Activated CD4-positive, alpha-beta T cell treated with anti-CD3 and anti-CD28 coated beads, Interleukin-2, amount 10 ng/mL, durations not matched to agents 7 days and 5 days (primary cell): ENCODE measurements at regions not wholly inside any gene's neighbourhood (a gene's known extent, or its start where the extent isn't known, plus 50 kb on each side); places are given as distances from the start of the nearest gene placed in this dataset.

Experiments
- CTCF ChIA-PET: fragments of 350-600 bp; sonication (Branson Sonifier 250); formaldehyde crosslinking; loops from one replicate; lab custom pipeline; 2021; ENCODE audit warnings: antibody characterized with exemption; lab: Charles Lee
- POLR2A ChIA-PET: fragments of 350-600 bp; sonication (Branson Sonifier 250); formaldehyde crosslinking; loops from one replicate; lab custom pipeline; 2021; ENCODE audit warnings: antibody characterized with exemption; lab: Charles Lee
- DNase-seq: peaks from one replicate; pipeline ENCODE4 v3.0.0-alpha.2; 2020
- H3K27ac Mint-ChIP-seq: one replicate; pipeline ENCODE4 v1.8.0; 2021; ENCODE audit warnings: mild to moderate bottlenecking, moderate library complexity, mixed read lengths
- H3K27me3 Mint-ChIP-seq: one replicate; pipeline ENCODE4 v1.8.0; 2021; ENCODE audit warnings: mixed read lengths
- H3K36me3 Mint-ChIP-seq: one replicate; pipeline ENCODE4 v1.8.0; 2021; ENCODE audit warnings: low read depth, mixed read lengths
- H3K4me1 Mint-ChIP-seq: one replicate; pipeline ENCODE4 v1.8.0; 2021; ENCODE audit warnings: mixed read lengths
- H3K4me3 Mint-ChIP-seq: one replicate; pipeline ENCODE4 v1.8.0; 2021; ENCODE audit warnings: mild to moderate bottlenecking, moderate library complexity, mixed read lengths
- H3K9me3 Mint-ChIP-seq: one replicate; pipeline ENCODE4 v1.8.0; 2021; ENCODE audit warnings: mixed read lengths

GRCh38 chr5:125409861-125410536 lies 663.6 kb upstream of the ZNF608 start:
- H3K4me3 Mint-ChIP-seq = no peak overlapping the region
- H3K27ac Mint-ChIP-seq = no peak overlapping the region
- no peaks in the 10 kb centered on the region for H3K36me3 Mint-ChIP-seq
- H3K27me3 Mint-ChIP-seq = no peaks in the 10 kb centered on the region
- H3K9me3 Mint-ChIP-seq = no peaks in the 10 kb centered on the region
- ChIA-PET CTCF (no interaction called here), POLR2A (interaction anchor here (0.7 kb wide), 1 partner anchor 209 kb away, joined by 3 read pairs; no protein-coding TSS in a partner anchor)
- no peak for DNase-seq
- H3K4me1 Mint-ChIP-seq = peaks cover 2% of the 10 kb centered on the region

DNA sequence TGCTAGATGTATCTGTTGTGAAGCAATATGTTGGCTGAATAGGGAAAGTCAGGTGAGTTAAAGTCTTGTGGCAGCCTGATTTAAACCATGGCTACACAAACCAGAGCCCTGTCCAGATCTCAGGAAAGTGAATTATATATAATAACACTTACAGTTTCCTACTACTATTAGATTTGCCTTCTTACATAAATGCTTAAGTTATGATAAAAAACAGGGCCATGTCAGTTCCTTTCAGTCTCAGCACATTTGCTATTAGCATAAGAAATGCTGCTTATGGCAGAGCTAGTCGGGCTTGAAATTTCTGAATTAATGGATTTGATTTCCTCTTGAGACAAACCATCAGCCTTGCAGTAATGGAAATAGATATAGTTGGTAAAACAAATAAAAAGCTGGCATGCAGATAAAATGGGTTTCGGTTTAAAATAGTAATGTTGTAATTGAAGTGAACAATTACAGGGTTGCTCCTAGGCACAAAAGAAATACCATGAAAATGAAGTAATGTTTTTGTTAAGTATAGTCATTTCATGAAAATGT lies 664.2 kb upstream of the ZNF608 start:
- H3K27me3 Mint-ChIP-seq = no peaks in the 10 kb centered on the region
- POLR2A ChIA-PET = interaction anchor here (0.7 kb wide), 1 partner anchor 210 kb away, joined by 3 read pairs; no protein-coding TSS in a partner anchor
- no peak overlapping the region for H3K4me3 Mint-ChIP-seq
- H3K27ac Mint-ChIP-seq = no peak overlapping the region
- CTCF ChIA-PET = no interaction called here
- H3K36me3 Mint-ChIP-seq = no peaks in the 10 kb centered on the region
- H3K4me1 Mint-ChIP-seq = peaks cover 2% of the 10 kb centered on the region
- no peak for DNase-seq
- H3K9me3 Mint-ChIP-seq = no peaks in the 10 kb centered on the region

- peaks cover 2% of the 10 kb centered on the region for H3K4me1 Mint-ChIP-seq
- ChIA-PET CTCF (no interaction called here), POLR2A (no interaction called here)
- H3K27me3 Mint-ChIP-seq = no peaks in the 10 kb centered on the region
- H3K36me3 Mint-ChIP-seq = no peaks in the 10 kb centered on the region
- DNase-seq = no peak
- no peak overlapping the region for H3K4me3 Mint-ChIP-seq
- H3K9me3 Mint-ChIP-seq = no peaks in the 10 kb centered on the region
- H3K27ac Mint-ChIP-seq = no peak overlapping the region
These were observed 664.8 kb upstream of the ZNF608 start for GRCh38 chr5:125411071-125411743.

DNA sequence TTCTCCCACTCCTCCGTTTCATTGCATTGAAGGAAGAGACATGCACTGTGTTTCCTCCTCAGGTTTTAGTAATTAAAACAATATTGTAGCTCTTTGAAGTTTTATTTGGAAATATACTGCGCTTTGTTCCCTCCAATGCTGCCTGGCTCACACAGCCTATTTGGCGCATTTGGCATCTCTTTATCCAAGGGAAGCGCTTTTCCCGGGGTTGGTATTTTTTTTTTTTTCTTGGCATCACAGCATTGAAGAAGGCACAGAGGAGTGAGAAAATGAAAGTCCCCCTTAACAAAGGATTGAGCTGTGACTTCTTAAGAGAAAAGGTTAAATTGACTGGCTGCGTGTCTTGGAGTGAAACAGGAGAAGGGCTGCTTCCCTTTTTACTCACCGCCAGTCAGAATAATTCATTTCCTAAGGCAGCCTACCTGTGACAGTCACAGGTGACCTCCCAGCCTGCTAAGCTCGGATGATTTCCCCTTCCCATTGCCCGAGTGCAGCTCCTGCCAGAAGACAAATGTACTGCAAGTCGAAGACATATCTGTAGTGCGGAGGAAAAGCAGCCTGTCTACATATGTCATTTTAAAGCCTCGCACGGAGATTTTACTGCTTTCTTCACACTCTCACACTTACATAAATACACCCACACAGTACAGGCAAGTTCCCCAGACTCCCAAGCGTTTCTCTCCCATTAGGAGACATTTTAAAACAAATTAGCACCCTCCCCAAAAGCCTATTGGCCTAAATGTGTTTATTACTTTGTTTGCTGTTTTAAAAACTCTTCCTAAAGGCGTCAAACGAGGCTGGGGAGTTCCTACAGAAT lies 665.5 kb upstream of the ZNF608 start:
- POLR2A ChIA-PET = no interaction called here
- no peak overlapping the region for H3K27ac Mint-ChIP-seq
- H3K4me3 Mint-ChIP-seq = no peak overlapping the region
- no peaks in the 10 kb centered on the region for H3K9me3 Mint-ChIP-seq
- H3K4me1 Mint-ChIP-seq = peaks cover 2% of the 10 kb centered on the region
- no peaks in the 10 kb centered on the region for H3K36me3 Mint-ChIP-seq
- DNase-seq = no peak
- CTCF ChIA-PET = no interaction called here
- no peaks in the 10 kb centered on the region for H3K27me3 Mint-ChIP-seq

GRCh38 chr5:125412561-125413495 lies 666.4 kb upstream of the ZNF608 start:
- Mint-ChIP-seq H3K36me3 (no peaks in the 10 kb centered on the region), H3K4me3 (no peak overlapping the region), H3K9me3 (no peaks in the 10 kb centered on the region), H3K27ac (no peak overlapping the region), H3K4me1 (peaks cover 2% of the 10 kb centered on the region), H3K27me3 (no peaks in the 10 kb centered on the region)
- POLR2A ChIA-PET = no interaction called here
- CTCF ChIA-PET = no interaction called here
- DNase-seq = no peak

- Mint-ChIP-seq H3K4me3 (no peak overlapping the region), H3K27ac (no peak overlapping the region), H3K4me1 (peaks cover under 1% of the 10 kb centered on the region), H3K36me3 (no peaks in the 10 kb centered on the region), H3K9me3 (no peaks in the 10 kb centered on the region), H3K27me3 (no peaks in the 10 kb centered on the region)
- ChIA-PET POLR2A (no interaction called here), CTCF (interaction anchor here (0.7 kb wide), 1 partner anchor 16 kb away, joined by 3 read pairs; no protein-coding TSS in a partner anchor)
- DNase-seq = no peak
These were observed 667.2 kb upstream of the ZNF608 start for GRCh38 chr5:125413496-125414274.

DNA sequence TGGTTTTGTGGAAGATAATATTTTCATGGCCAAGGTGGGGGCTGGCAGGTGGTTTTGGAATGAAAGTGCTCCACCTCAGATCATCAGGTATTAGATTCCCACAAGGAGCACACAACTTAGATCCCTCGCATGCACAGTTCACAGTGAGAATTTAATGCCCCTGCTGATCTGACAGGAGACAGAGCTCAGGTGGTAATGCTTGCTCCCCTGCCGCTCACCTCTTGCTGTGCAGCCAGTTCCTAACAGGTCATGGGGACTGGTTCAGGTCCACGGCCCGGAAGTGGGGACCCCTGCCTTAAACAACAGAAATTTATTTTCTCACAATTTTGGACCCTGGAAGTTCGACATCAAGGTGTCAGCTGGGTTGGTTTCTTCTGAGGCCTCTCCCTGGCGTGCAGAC lies 668.7 kb upstream of the ZNF608 start:
- Mint-ChIP-seq H3K36me3 (no peaks in the 10 kb centered on the region), H3K27ac (no peak overlapping the region)

GRCh38 chr5:125416055-125416454 lies 669.6 kb upstream of the ZNF608 start:
- H3K36me3 Mint-ChIP-seq = no peaks in the 10 kb centered on the region
- H3K9me3 Mint-ChIP-seq = no peaks in the 10 kb centered on the region
- no peak for DNase-seq
- H3K4me1 Mint-ChIP-seq = no peaks in the 10 kb centered on the region
- no peaks in the 10 kb centered on the region for H3K27me3 Mint-ChIP-seq
- no peak overlapping the region for H3K4me3 Mint-ChIP-seq
- H3K27ac Mint-ChIP-seq = no peak overlapping the region
- CTCF ChIA-PET = no interaction called here
- POLR2A ChIA-PET = no interaction called here

More for the DNA sequence above, 668.7 kb upstream of the ZNF608 start:
- Mint-ChIP-seq H3K27me3 (no peaks in the 10 kb centered on the region), H3K9me3 (no peaks in the 10 kb centered on the region), H3K4me1 (no peaks in the 10 kb centered on the region), H3K4me3 (no peak overlapping the region)
- no peak for DNase-seq
- CTCF ChIA-PET = no interaction called here
- POLR2A ChIA-PET = no interaction called here

- ChIA-PET CTCF (no interaction called here), POLR2A (no interaction called here)
- no peak for DNase-seq
- H3K4me1 Mint-ChIP-seq = no peaks in the 10 kb centered on the region
- H3K27ac Mint-ChIP-seq = no peak overlapping the region
- H3K4me3 Mint-ChIP-seq = no peak overlapping the region
- H3K27me3 Mint-ChIP-seq = no peaks in the 10 kb centered on the region
- H3K36me3 Mint-ChIP-seq = no peaks in the 10 kb centered on the region
- no peaks in the 10 kb centered on the region for H3K9me3 Mint-ChIP-seq
These were observed 674.6 kb upstream of the ZNF608 start for GRCh38 chr5:125421006-125421405.

DNA sequence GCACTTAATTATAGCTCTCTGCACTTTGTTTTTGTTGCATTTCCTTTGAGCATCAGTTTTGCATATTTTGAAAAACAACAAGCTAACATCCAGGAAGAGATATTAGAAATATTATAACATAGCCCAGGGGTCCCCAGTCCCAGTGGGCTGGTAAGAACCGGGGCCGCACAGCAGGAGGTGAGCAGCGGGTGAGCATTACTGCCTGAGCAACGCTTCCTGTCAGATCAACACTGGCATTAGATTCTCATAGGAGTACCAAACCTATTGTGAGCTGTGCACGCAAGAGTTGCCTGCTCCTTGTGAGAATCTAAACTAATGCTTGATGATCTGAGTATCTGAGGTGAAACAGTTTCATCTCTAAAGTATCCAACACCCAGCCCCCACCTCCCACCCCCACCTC lies 675.9 kb upstream of the ZNF608 start:
- H3K27me3 Mint-ChIP-seq = no peaks in the 10 kb centered on the region
- H3K9me3 Mint-ChIP-seq = no peaks in the 10 kb centered on the region
- no peaks in the 10 kb centered on the region for H3K4me1 Mint-ChIP-seq
- no peaks in the 10 kb centered on the region for H3K36me3 Mint-ChIP-seq
- no peak for DNase-seq
- ChIA-PET POLR2A (no interaction called here), CTCF (no interaction called here)
- H3K4me3 Mint-ChIP-seq = no peak overlapping the region
- no peak overlapping the region for H3K27ac Mint-ChIP-seq

- no peaks in the 10 kb centered on the region for H3K4me1 Mint-ChIP-seq
- no peak overlapping the region for H3K27ac Mint-ChIP-seq
- DNase-seq = no peak
- no peaks in the 10 kb centered on the region for H3K9me3 Mint-ChIP-seq
- no peaks in the 10 kb centered on the region for H3K36me3 Mint-ChIP-seq
- H3K4me3 Mint-ChIP-seq = no peak overlapping the region
- no peaks in the 10 kb centered on the region for H3K27me3 Mint-ChIP-seq
- ChIA-PET POLR2A (no interaction called here), CTCF (no interaction called here)
These were observed 678.1 kb upstream of the ZNF608 start for GRCh38 chr5:125424402-125425141.
